Endothelial cell of umbilical vein (primary cell): ENCODE measurements at regions not wholly inside any gene's neighbourhood (a gene's known extent, or its start where the extent isn't known, plus 50 kb on each side); places are given as distances from the start of the nearest gene placed in this dataset.

Experiments
- BruUV-seq: library from RNA; stranded (reverse); fragments of 400-500 nt; replicated peaks from 2 replicates; lab custom pipeline; 2021; lab: Mats Ljungman, UMichigan
- CTCF ChIA-PET: fragments of 300-600, 350-600 bp; sonication (Branson Sonifier 250); formaldehyde crosslinking; loops from one replicate; lab custom pipeline; 2021; ENCODE audit warnings: antibody characterized with exemption, inconsistent platforms; lab: Charles Lee
- POLR2A ChIA-PET: fragments of 300-600, 350-600 bp; sonication (Branson Sonifier 250); formaldehyde crosslinking; loops from one replicate; lab custom pipeline; 2021; ENCODE audit warnings: antibody characterized with exemption, inconsistent platforms; lab: Charles Lee
- DNase-seq: peaks from one replicate; pipeline ENCODE4 v3.0.0-alpha.2; 2011; ENCODE audit warnings: low read depth, low spot score
- FAIRE-seq: peaks from 2 replicates; lab custom pipeline; 2011; peaks lifted over from hg19 to GRCh38; lab: Jason Lieb, UNC
- H2AFZ ChIP-seq: 2 replicates; pipeline ENCODE4 v1.6.0; 2012; ENCODE audit warnings: low read depth, low read length, control low read depth, inconsistent platforms
- H3K27ac ChIP-seq: 2 replicates; pipeline ENCODE4 v1.5.1; 2011; ENCODE audit warnings: low read depth, mild to moderate bottlenecking, control low read depth, low read length, moderate library complexity; ENCODE audit not compliant: insufficient read depth
- H3K27me3 ChIP-seq, 2 experiments: 2 replicates each; pipeline versions ENCODE4 v1.6.0 to v1.6.1; 2011; ENCODE audit warnings: low read length in 2 of 2, mixed read lengths in 1 of 2; ENCODE audit not compliant: control insufficient read depth in 2 of 2, insufficient read depth in 2 of 2
- H3K36me3 ChIP-seq, 2 experiments: 2 replicates in 1 of 2; 3 replicates in 1 of 2; pipeline ENCODE4 v1.5.1; 2011; ENCODE audit warnings: low read length in 2 of 2, mild to moderate bottlenecking in 1 of 2, moderate library complexity in 1 of 2; ENCODE audit not compliant: control insufficient read depth in 2 of 2, insufficient read depth in 2 of 2; ENCODE audit errors: extremely low read depth in 1 of 2
- H3K4me1 ChIP-seq: 3 replicates; pipeline ENCODE4 v1.5.1; 2011; ENCODE audit warnings: mild to moderate bottlenecking, low read length; ENCODE audit not compliant: control insufficient read depth, insufficient read depth; ENCODE audit errors: extremely low read depth
- H3K4me2 ChIP-seq: 2 replicates; pipeline ENCODE4 v1.6.1; 2011; ENCODE audit warnings: low read length, control low read depth, mixed read lengths; ENCODE audit not compliant: insufficient read depth
- H3K4me3 ChIP-seq, 3 experiments: fragments of 200-600 bp in 1 of 3; sonication (generic), shearing (Covaris generic) in 1 of 3; replicated peaks in 1 of 3; 2 replicates each; pipeline ENCODE4 v1.5.1; 2011 to 2016; ENCODE audit warnings: control low read depth in 3 of 3, low read length in 3 of 3, mild to moderate bottlenecking in 2 of 3, inconsistent platforms in 1 of 3, low read depth in 1 of 3, moderate library complexity in 1 of 3; ENCODE audit not compliant: insufficient read depth in 1 of 3
- H3K79me2 ChIP-seq: 2 replicates; pipeline ENCODE4 v1.6.0; 2012; ENCODE audit warnings: low read length, inconsistent platforms; ENCODE audit not compliant: control insufficient read depth, insufficient read depth
- H3K9ac ChIP-seq: replicated peaks from 2 replicates; pipeline ENCODE3; 2011; ENCODE audit warnings: low read length, control low read depth; ENCODE audit not compliant: insufficient read depth; ENCODE audit errors: extremely low read depth
- H3K9me1 ChIP-seq: replicated peaks from 3 replicates; pipeline ENCODE4 v1.6.0; 2011; ENCODE audit warnings: mild to moderate bottlenecking, low read length; ENCODE audit not compliant: control insufficient read depth, insufficient read depth; ENCODE audit errors: extremely low read depth
- H3K9me3 ChIP-seq: replicated peaks from 2 replicates; pipeline ENCODE4 v1.5.1; 2012; ENCODE audit warnings: low read length, inconsistent platforms; ENCODE audit not compliant: control insufficient read depth, insufficient read depth
- H4K20me1 ChIP-seq: replicated peaks from 2 replicates; pipeline ENCODE3; 2011; ENCODE audit warnings: mild to moderate bottlenecking, low read length; ENCODE audit not compliant: control insufficient read depth, insufficient read depth; ENCODE audit errors: extremely low read depth
- EZH2 ChIP-seq: IDR thresholded peaks from 2 replicates; pipeline ENCODE4 v1.6.1; 2012; ENCODE audit warnings: borderline replicate concordance, low read depth, mild to moderate bottlenecking, moderate library complexity, low read length, inconsistent platforms; ENCODE audit not compliant: severe bottlenecking
- FOS ChIP-seq: IDR thresholded peaks from 2 replicates; pipeline ENCODE4 v1.6.1; 2011; ENCODE audit warnings: mild to moderate bottlenecking, low read length, moderate library complexity, borderline replicate concordance; ENCODE audit not compliant: insufficient read depth
- GATA2 ChIP-seq: IDR thresholded peaks from 2 replicates; pipeline ENCODE4 v1.7.0; 2011; ENCODE audit warnings: low read depth, mild to moderate bottlenecking, moderate library complexity, mixed read lengths, low read length; ENCODE audit not compliant: insufficient read length, insufficient read depth
- JUN ChIP-seq: IDR thresholded peaks from 2 replicates; pipeline ENCODE4 v1.6.1; 2011; ENCODE audit warnings: borderline replicate concordance, low read depth; ENCODE audit not compliant: insufficient read length, insufficient read depth
- MYC ChIP-seq: IDR thresholded peaks from one replicate; pipeline ENCODE4 v1.6.1; 2011; ENCODE audit warnings: mild to moderate bottlenecking, low read depth, low read length
- POLR2A ChIP-seq: IDR thresholded peaks from 2 replicates; pipeline ENCODE4 v1.6.1; 2012; ENCODE audit warnings: low read depth, mild to moderate bottlenecking, control low read depth, low read length
- POLR2AphosphoS5 ChIP-seq: IDR thresholded peaks from 2 replicates; pipeline ENCODE4 v1.6.1; 2012; ENCODE audit warnings: low read depth, mild to moderate bottlenecking, control low read depth, low read length, moderate library complexity; ENCODE audit not compliant: insufficient read depth
- dilution Hi-C: fragments of 300-500 bp; cut with MboI; formaldehyde crosslinking; loops from one replicate; pipeline ENCODE4 v1.15.0; 2019; ENCODE audit warnings: low sequenced_read_pairs; ENCODE audit not compliant: extremely low pct_ligation_motif_present
- intact Hi-C: fragments of 100-400 bp; cut with micrococcal nuclease; formaldehyde crosslinking; loops from one replicate; pipeline ENCODE4 v1.10.0; 2022
- TF ChIP-seq, protein P1 (sequence below): IDR thresholded peaks from 2 replicates; pipeline ENCODE4 v1.6.1; 2011; ENCODE audit not compliant: insufficient read depth, insufficient read length
- TF ChIP-seq, protein P2 (sequence below), 2 donors: IDR thresholded peaks; 1 replicate in 1 of 2; 2 replicates in 1 of 2; pipeline ENCODE4 v1.5.1; 2011; ENCODE audit warnings: low read length in 2 of 2, mild to moderate bottlenecking in 2 of 2, moderate library complexity in 2 of 2, control low read depth in 1 of 2, inconsistent platforms in 1 of 2, low read depth in 1 of 2; ENCODE audit not compliant: insufficient read depth in 1 of 2; ENCODE audit errors: extremely low read depth in 1 of 2

DNA sequence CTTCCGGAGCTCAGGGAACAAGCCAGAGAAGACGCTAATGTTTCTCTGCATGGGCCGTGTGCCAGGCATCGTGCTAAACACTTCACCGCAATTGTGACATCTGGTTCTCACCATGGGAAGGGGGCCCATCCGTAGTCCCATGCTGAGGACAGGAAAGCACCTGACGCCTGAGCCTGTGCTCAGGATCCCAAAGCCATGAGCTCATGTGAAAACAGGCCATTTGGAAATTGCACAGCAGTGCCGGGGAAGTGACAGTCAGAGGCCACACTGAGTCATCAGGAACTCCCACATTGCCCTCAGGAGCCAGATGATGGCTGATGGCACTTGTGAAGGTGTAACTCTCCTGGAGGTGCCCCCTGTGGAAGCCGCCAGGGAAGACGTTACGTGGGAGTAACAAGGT, 141.0 kb downstream of the INHBB start:
- Histone ChIP-seq H2AFZ (no peak overlapping the region), H4K20me1 (no peaks in the 10 kb centered on the region), H3K4me3 (no peak overlapping the region), H3K4me1 (no peaks in the 10 kb centered on the region), H3K9me1 (no peaks in the 10 kb centered on the region), H3K36me3 (no peaks in the 10 kb centered on the region), H3K79me2 (no peaks in the 10 kb centered on the region), H3K4me2 (no peak overlapping the region), H3K9me3 (no peaks in the 10 kb centered on the region), H3K27ac (no peak overlapping the region), H3K9ac (no peak overlapping the region), H3K27me3 (peaks cover 0 to 4% of the 10 kb centered on the region in 2 experiments)
- no peak for TF ChIP-seq POLR2A
- TF ChIP-seq JUN = no peak
- TF ChIP-seq, protein P1, sequence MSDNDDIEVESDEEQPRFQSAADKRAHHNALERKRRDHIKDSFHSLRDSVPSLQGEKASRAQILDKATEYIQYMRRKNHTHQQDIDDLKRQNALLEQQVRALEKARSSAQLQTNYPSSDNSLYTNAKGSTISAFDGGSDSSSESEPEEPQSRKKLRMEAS = no peak
- TF ChIP-seq, protein P2, sequence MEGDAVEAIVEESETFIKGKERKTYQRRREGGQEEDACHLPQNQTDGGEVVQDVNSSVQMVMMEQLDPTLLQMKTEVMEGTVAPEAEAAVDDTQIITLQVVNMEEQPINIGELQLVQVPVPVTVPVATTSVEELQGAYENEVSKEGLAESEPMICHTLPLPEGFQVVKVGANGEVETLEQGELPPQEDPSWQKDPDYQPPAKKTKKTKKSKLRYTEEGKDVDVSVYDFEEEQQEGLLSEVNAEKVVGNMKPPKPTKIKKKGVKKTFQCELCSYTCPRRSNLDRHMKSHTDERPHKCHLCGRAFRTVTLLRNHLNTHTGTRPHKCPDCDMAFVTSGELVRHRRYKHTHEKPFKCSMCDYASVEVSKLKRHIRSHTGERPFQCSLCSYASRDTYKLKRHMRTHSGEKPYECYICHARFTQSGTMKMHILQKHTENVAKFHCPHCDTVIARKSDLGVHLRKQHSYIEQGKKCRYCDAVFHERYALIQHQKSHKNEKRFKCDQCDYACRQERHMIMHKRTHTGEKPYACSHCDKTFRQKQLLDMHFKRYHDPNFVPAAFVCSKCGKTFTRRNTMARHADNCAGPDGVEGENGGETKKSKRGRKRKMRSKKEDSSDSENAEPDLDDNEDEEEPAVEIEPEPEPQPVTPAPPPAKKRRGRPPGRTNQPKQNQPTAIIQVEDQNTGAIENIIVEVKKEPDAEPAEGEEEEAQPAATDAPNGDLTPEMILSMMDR (IDR thresholded peaks at IDR 0.05; ENCODE audit: extremely low read depth in 1 of 2, insufficient read depth in 1 of 2, low read depth in 1 of 2, low read length in 2 of 2) = no peak
- TF ChIP-seq GATA2 = no peak
- no peak for TF ChIP-seq POLR2AphosphoS5
- TF ChIP-seq FOS = no peak
- no peak for TF ChIP-seq EZH2
- no peak for TF ChIP-seq MYC
- FAIRE-seq = no peak
- POLR2A ChIA-PET = no interaction called here
- no peak for DNase-seq
- CTCF ChIA-PET = no interaction called here
- intact Hi-C loops (no loop called here), dilution Hi-C loops (no loop called here)
- BruUV-seq = no TSS peak
